Testis (tissue), 2 donors: ENCODE measurements at regions not wholly inside any gene's neighbourhood (a gene's known extent, or its start where the extent isn't known, plus 50 kb on each side); places are given as distances from the start of the nearest gene placed in this dataset.
A peak's percentile ranks its signal among the peaks of the same experiment; 100 is the strongest.

Source experiments
- DNase-seq: peaks from one replicate; pipeline ENCODE4 v3.0.0-alpha.2; 2019
- H3K27ac ChIP-seq, 2 donors: fragments of 200-600 bp; sonication (generic); one replicate each; pipeline ENCODE4 v1.5.1; 2019
- H3K27me3 ChIP-seq: fragments of 200-600 bp; sonication (generic); one replicate; pipeline ENCODE4 v1.5.1; 2019
- H3K36me3 ChIP-seq: fragments of 200-600 bp; sonication (generic); one replicate; pipeline ENCODE4 v1.5.1; 2017; ENCODE audit warnings: low read depth; ENCODE audit errors: missing control alignments
- H3K4me1 ChIP-seq: fragments of 200-600 bp; sonication (generic); one replicate; pipeline ENCODE4 v1.5.1; 2019
- H3K4me3 ChIP-seq, 2 donors: fragments of 200-600 bp; sonication (generic); one replicate each; pipeline ENCODE4 v1.5.1; 2017 to 2019
- H3K9me3 ChIP-seq: fragments of 200-600 bp; sonication (generic); one replicate; pipeline ENCODE4 v1.5.1; 2017
- POLR2A ChIP-seq: fragments of 450-650 bp; IDR thresholded peaks from one replicate; pipeline ENCODE4 v1.6.1; 2017; ENCODE audit warnings: antibody characterized with exemption, mild to moderate bottlenecking, moderate library complexity
- WGBS, 2 donors: methylation state at CpG; one replicate each; pipeline ENCODE4 v1.1.5; 2018; 5-methylcytosine and 5-hydroxymethylcytosine counted together
- intact Hi-C: fragments of 100-400 bp; cut with DNase I; formaldehyde crosslinking; loops from one replicate; pipeline ENCODE4 v1.15.1; 2023; ENCODE audit warnings: low total_unique reads
- TF ChIP-seq, protein P1 (sequence below), 3 experiments: fragments of 450-650 bp in 2 of 3; fragments of 200-600 bp in 1 of 3; sonication (generic) in 1 of 3; IDR thresholded peaks; one replicate each; pipeline ENCODE4 v1.5.1; 2016 to 2019; ENCODE audit warnings: antibody characterized with exemption in 3 of 3, mild to moderate bottlenecking in 2 of 3, moderate library complexity in 1 of 3

- Histone ChIP-seq H3K4me1 (no peaks in the 10 kb centered on the region), H3K27me3 (no peaks in the 10 kb centered on the region), H3K27ac (no peak overlapping the region), H3K4me3 (no peak overlapping the region), H3K9me3 (no peaks in the 10 kb centered on the region), H3K36me3 (no peaks in the 10 kb centered on the region)
- WGBS, 2 donors, result 76 to 89% methylated on average over 3 of the region's 3 CpGs
- no peak for TF ChIP-seq POLR2A
- TF ChIP-seq, protein P1, sequence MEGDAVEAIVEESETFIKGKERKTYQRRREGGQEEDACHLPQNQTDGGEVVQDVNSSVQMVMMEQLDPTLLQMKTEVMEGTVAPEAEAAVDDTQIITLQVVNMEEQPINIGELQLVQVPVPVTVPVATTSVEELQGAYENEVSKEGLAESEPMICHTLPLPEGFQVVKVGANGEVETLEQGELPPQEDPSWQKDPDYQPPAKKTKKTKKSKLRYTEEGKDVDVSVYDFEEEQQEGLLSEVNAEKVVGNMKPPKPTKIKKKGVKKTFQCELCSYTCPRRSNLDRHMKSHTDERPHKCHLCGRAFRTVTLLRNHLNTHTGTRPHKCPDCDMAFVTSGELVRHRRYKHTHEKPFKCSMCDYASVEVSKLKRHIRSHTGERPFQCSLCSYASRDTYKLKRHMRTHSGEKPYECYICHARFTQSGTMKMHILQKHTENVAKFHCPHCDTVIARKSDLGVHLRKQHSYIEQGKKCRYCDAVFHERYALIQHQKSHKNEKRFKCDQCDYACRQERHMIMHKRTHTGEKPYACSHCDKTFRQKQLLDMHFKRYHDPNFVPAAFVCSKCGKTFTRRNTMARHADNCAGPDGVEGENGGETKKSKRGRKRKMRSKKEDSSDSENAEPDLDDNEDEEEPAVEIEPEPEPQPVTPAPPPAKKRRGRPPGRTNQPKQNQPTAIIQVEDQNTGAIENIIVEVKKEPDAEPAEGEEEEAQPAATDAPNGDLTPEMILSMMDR (IDR thresholded peaks at IDR 0.05), result no peak
- intact Hi-C loops, result no loop called here
- no peak for DNase-seq
Measured at GRCh38 chr14:42229976-42230375, 623.3 kb downstream of the LRFN5 start.

- TF ChIP-seq, protein P1 (IDR thresholded peaks at IDR 0.05), result no peak
- TF ChIP-seq POLR2A, result no peak
- Histone ChIP-seq H3K36me3 (no peaks in the 10 kb centered on the region), H3K4me3 (no peak overlapping the region), H3K27ac (no peak overlapping the region), H3K27me3 (no peaks in the 10 kb centered on the region), H3K9me3 (no peaks in the 10 kb centered on the region), H3K4me1 (no peaks in the 10 kb centered on the region)
- DNase-seq, result no peak
- 89 to 93% methylated on average over 3 to 6 of the region's 6 CpGs for WGBS, 2 donors
- intact Hi-C loops, result no loop called here
Measured at GRCh38 chr14:42229294-42229693, 622.6 kb downstream of the LRFN5 start.

DNA sequence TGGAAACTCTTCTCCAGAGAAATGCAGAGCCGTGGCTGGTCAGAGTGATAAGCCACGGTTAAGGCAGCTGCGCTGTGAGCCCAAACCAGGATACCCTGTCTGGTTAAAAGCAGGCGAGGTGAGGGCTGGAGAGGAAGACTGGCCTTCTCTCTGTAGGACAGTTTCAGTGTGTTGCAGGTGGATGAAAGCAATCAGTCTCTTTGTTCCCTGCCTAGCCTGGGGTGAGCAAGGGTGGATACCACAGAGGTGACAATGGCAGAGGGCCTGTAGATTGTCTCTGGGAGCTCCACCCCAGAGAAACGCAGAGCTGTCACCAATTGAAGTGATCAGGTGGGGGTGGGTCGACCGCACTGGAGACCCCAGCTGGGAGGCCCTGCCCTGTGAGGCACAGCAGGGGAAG, 621.9 kb downstream of the LRFN5 start:
- no peaks in the 10 kb centered on the region for H3K27me3 ChIP-seq
- 84 to 88% methylated on average over 1 to 7 of the region's 7 CpGs for WGBS, 2 donors
- H3K27ac ChIP-seq, result no peak overlapping the region
- no peak for DNase-seq
- H3K4me3 ChIP-seq, result no peak overlapping the region
- H3K9me3 ChIP-seq, result no peaks in the 10 kb centered on the region
- H3K36me3 ChIP-seq, result no peaks in the 10 kb centered on the region
- TF ChIP-seq POLR2A, result no peak
- TF ChIP-seq, protein P1 (IDR thresholded peaks at IDR 0.05), result no peak
- intact Hi-C loops, result no loop called here
- H3K4me1 ChIP-seq, result peaks cover 3% of the 10 kb centered on the region

GRCh38 chr14:42224053-42224888, 617.6 kb downstream of the LRFN5 start:
- DNase-seq, result peak; percentile 85
- peaks cover 3% of the 10 kb centered on the region for H3K4me1 ChIP-seq
- no peak overlapping the region for H3K4me3 ChIP-seq
- H3K27me3 ChIP-seq, result no peaks in the 10 kb centered on the region
- TF ChIP-seq, protein P1 (IDR thresholded peaks at IDR 0.05), result peak in 2 of 3 experiments; percentile 51 to 78
- TF ChIP-seq POLR2A, result no peak
- H3K36me3 ChIP-seq, result no peaks in the 10 kb centered on the region
- WGBS, 2 donors, result 44 to 45% methylated on average over 2 of the region's 2 CpGs
- intact Hi-C loops, result no loop called here
- H3K9me3 ChIP-seq, result no peaks in the 10 kb centered on the region
- no peak overlapping the region for H3K27ac ChIP-seq
